Loucy (cell line): ENCODE measurements at regions not wholly inside any gene's neighbourhood (a gene's known extent, or its start where the extent isn't known, plus 50 kb on each side); places are given as distances from the start of the nearest gene placed in this dataset.
"Not testable (repeated sequence)": the region's sequence is repeated elsewhere in the genome, so short reads cannot be mapped to it uniquely, and the experiment has no call there.

Source experiments
- EZH2phosphoT487 ChIP-seq: fragments of 200-600 bp; IDR thresholded peaks from 2 replicates; pipeline ENCODE4 v1.6.1; 2018; ENCODE audit warnings: antibody characterized with exemption, mild to moderate bottlenecking, moderate library complexity, borderline replicate concordance
- TF ChIP-seq, protein P1 (sequence below): fragments of 200-600 bp; sonication (generic); conservative IDR thresholded peaks from 2 replicates; pipeline ENCODE4 v1.5.1; 2014; ENCODE audit warnings: mild to moderate bottlenecking, antibody characterized with exemption, low read length

DNA sequence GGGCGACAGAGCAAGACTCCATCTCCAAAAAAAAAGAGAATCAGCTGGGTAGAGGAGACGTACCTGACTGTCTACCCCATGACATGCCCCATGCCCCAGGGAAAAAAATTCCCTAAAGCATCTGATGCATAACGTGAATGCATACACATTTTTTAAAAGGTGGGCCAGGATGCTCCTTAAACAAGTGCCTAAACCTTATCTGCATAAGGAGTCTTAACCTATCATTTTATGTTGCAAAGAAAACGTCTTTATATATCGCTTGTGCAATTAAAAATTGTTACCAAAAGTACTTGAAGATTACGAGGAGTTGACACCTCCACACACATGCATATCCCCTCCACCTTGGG is 95.8 kb upstream of the METTL9 start:
- TF ChIP-seq, protein P1, sequence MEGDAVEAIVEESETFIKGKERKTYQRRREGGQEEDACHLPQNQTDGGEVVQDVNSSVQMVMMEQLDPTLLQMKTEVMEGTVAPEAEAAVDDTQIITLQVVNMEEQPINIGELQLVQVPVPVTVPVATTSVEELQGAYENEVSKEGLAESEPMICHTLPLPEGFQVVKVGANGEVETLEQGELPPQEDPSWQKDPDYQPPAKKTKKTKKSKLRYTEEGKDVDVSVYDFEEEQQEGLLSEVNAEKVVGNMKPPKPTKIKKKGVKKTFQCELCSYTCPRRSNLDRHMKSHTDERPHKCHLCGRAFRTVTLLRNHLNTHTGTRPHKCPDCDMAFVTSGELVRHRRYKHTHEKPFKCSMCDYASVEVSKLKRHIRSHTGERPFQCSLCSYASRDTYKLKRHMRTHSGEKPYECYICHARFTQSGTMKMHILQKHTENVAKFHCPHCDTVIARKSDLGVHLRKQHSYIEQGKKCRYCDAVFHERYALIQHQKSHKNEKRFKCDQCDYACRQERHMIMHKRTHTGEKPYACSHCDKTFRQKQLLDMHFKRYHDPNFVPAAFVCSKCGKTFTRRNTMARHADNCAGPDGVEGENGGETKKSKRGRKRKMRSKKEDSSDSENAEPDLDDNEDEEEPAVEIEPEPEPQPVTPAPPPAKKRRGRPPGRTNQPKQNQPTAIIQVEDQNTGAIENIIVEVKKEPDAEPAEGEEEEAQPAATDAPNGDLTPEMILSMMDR: not testable (repeated sequence)
- TF ChIP-seq EZH2phosphoT487: not testable (repeated sequence)
